ENCODE measurements at regions not wholly inside any gene's neighbourhood (a gene's known extent, or its start where the extent isn't known, plus 50 kb on each side); places are given as distances from the start of the nearest gene placed in this dataset.

GRCh38 chr11:19375440-19375839 is 134.7 kb upstream of the E2F8 start:
- TF ChIP-seq CTCF (IDR thresholded peaks at IDR 0.05; ENCODE audit: low read depth, low read length) (no peak), MAX (IDR thresholded peaks at IDR 0.05; ENCODE audit: low read depth, low read length) (no peak), POLR2A (IDR thresholded peaks at IDR 0.05; ENCODE audit: extremely low read depth, insufficient read length) (no peak), MYC (IDR thresholded peaks at IDR 0.05; ENCODE audit: low read depth, low read length) (no peak)

Data from NB4 (cell line).